ENCODE measurements at regions not wholly inside any gene's neighbourhood (a gene's known extent, or its start where the extent isn't known, plus 50 kb on each side); places are given as distances from the start of the nearest gene placed in this dataset.

- H4K20me1 ChIP-seq (replicated peaks; ENCODE audit: control insufficient read depth, insufficient read depth, low read length): no peaks in the 10 kb centered on the region
- no peaks in the 10 kb centered on the region for H3K27me3 ChIP-seq (ENCODE audit: control insufficient read depth in 2 of 2, insufficient read depth in 2 of 2, low read length in 2 of 2)
- H2AFZ ChIP-seq (ENCODE audit: low read depth, low read length): no peak overlapping the region
- no peak overlapping the region for H3K27ac ChIP-seq (ENCODE audit: extremely low read depth, low read depth, low read length)
- DNase-seq (ENCODE audit: extremely low read depth in 1 of 4, low spot score in 3 of 4) (no peak), ATAC-seq (no peak), FAIRE-seq (no peak)
- H3K9ac ChIP-seq (ENCODE audit: insufficient read depth in 1 of 2, low read depth in 2 of 2, low read length in 2 of 2): no peak overlapping the region
- no peaks in the 10 kb centered on the region for H3K9me1 ChIP-seq (ENCODE audit: control insufficient read depth, insufficient read depth, low read length)
- no peaks in the 10 kb centered on the region for H3K36me3 ChIP-seq (ENCODE audit: control insufficient read depth, insufficient read depth, low read length)
- ChIA-PET CTCF (ENCODE audit: low intra/inter-chr PET ratio) (no interaction called here), POLR2A (no interaction called here)
- intact Hi-C loops (cut with micrococcal nuclease): no loop called here
- no peaks in the 10 kb centered on the region for H3K4me1 ChIP-seq (replicated peaks in 1 of 2; ENCODE audit: control insufficient read depth in 2 of 2, insufficient read depth in 2 of 2, low read length in 2 of 2)
- in situ Hi-C loops (cut with MboI): no loop called here
- no TSS peak for BruUV-seq (replicated peaks)
- H3K4me2 ChIP-seq (ENCODE audit: insufficient read depth, low read length): no peak overlapping the region
- no peaks in the 10 kb centered on the region for H3K9me3 ChIP-seq (replicated peaks; ENCODE audit: control insufficient read depth, insufficient read depth, low read depth, low read length)
- TF ChIP-seq, protein P1, sequence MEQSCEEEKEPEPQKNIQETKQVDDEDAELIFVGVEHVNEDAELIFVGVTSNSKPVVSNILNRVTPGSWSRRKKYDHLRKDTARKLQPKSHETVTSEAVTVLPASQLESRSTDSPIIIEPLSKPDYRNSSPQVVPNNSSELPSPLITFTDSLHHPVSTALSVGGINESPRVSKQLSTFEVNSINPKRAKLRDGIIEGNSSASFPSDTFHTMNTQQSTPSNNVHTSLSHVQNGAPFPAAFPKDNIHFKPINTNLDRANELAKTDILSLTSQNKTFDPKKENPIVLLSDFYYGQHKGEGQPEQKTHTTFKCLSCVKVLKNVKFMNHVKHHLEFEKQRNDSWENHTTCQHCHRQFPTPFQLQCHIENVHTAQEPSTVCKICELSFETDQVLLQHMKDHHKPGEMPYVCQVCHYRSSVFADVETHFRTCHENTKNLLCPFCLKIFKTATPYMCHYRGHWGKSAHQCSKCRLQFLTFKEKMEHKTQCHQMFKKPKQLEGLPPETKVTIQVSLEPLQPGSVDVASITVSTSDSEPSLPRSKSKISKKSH (CRISPR knock-in tag; IDR thresholded peaks at IDR 0.05): no peak
- no peak for TF ChIP-seq RUNX1 (IDR thresholded peaks at IDR 0.05; ENCODE audit: low read depth)
- TF ChIP-seq, protein P2, sequence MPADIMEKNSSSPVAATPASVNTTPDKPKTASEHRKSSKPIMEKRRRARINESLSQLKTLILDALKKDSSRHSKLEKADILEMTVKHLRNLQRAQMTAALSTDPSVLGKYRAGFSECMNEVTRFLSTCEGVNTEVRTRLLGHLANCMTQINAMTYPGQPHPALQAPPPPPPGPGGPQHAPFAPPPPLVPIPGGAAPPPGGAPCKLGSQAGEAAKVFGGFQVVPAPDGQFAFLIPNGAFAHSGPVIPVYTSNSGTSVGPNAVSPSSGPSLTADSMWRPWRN (IDR thresholded peaks at IDR 0.05; ENCODE audit: low read depth): no peak
- no peak for TF ChIP-seq ZNF584 (CRISPR knock-in tag; IDR thresholded peaks at IDR 0.05; ENCODE audit: low read depth)
- TF ChIP-seq MAFG (tag; conservative IDR thresholded peaks at IDR 0.05): no peak
- TF ChIP-seq ELK1 (CRISPR knock-in tag; IDR thresholded peaks at IDR 0.05): no peak
- no peak for TF ChIP-seq STAT6 (CRISPR knock-in tag; IDR thresholded peaks at IDR 0.05)
- no peak for TF ChIP-seq ADNP (tag; IDR thresholded peaks at IDR 0.05)
- TF ChIP-seq ZNF316 (IDR thresholded peaks at IDR 0.05): no peak
- TF ChIP-seq PML (IDR thresholded peaks at IDR 0.05; ENCODE audit: low read length): no peak
- TF ChIP-seq DNMT1 (IDR thresholded peaks at IDR 0.05): no peak
- no peak for TF ChIP-seq PRMT5 (CRISPR knock-in tag; IDR thresholded peaks at IDR 0.05)
- no peak for TF ChIP-seq NR4A1 (CRISPR knock-in tag; IDR thresholded peaks at IDR 0.05)
- TF ChIP-seq NR4A1 (tag; IDR thresholded peaks at IDR 0.05): no peak
- H3K4me3 ChIP-seq: no peak overlapping the region
- WGBS (ENCODE audit: insufficient coverage, low coverage, missing lambda C conversion rate): 0% methylated on average over 1 of the region's 3 CpGs
- no peaks in the 10 kb centered on the region for H3K79me2 ChIP-seq (ENCODE audit: control insufficient read depth, insufficient read depth, low read length)
Observed at GRCh38 chr9:80077059-80077458, 505.3 kb downstream of the TLE4 start.
